Ishikawa (cell line): ENCODE measurements at regions not wholly inside any gene's neighbourhood (a gene's known extent, or its start where the extent isn't known, plus 50 kb on each side); places are given as distances from the start of the nearest gene placed in this dataset.

Experiments
- CEBPB ChIP-seq: IDR thresholded peaks from 2 replicates; pipeline ENCODE4 v1.6.1; 2012
- CREB1 ChIP-seq: IDR thresholded peaks from 2 replicates; pipeline ENCODE4 v1.6.1; 2012; ENCODE audit warnings: low read depth
- EGR1 ChIP-seq: IDR thresholded peaks from 2 replicates; pipeline ENCODE4 v1.6.1; 2012
- EP300 ChIP-seq: IDR thresholded peaks from 2 replicates; pipeline ENCODE4 v1.6.1; 2012; ENCODE audit warnings: borderline replicate concordance
- FOXM1 ChIP-seq: IDR thresholded peaks from 2 replicates; pipeline ENCODE4 v1.6.1; 2012; ENCODE audit warnings: low read depth, borderline replicate concordance
- NFIC ChIP-seq: IDR thresholded peaks from 2 replicates; pipeline ENCODE4 v1.6.1; 2012
- RAD21 ChIP-seq: IDR thresholded peaks from 2 replicates; pipeline ENCODE4 v1.6.1; 2012; ENCODE audit warnings: low read depth
- TAF1 ChIP-seq: IDR thresholded peaks from 2 replicates; pipeline ENCODE4 v1.6.1; 2012; ENCODE audit warnings: low read depth, mild to moderate bottlenecking
- TCF12 ChIP-seq: IDR thresholded peaks from 2 replicates; pipeline ENCODE4 v1.6.1; 2012; ENCODE audit warnings: low read depth
- TEAD4 ChIP-seq: IDR thresholded peaks from 2 replicates; pipeline ENCODE4 v1.6.1; 2012
- USF1 ChIP-seq: IDR thresholded peaks from 2 replicates; pipeline ENCODE4 v1.6.1; 2012
- YY1 ChIP-seq: IDR thresholded peaks from 2 replicates; pipeline ENCODE4 v1.6.1; 2012; ENCODE audit warnings: low read depth
- ZBTB7A ChIP-seq: IDR thresholded peaks from 2 replicates; pipeline ENCODE4 v1.6.1; 2012; ENCODE audit warnings: low read depth
- TF ChIP-seq, protein P1 (sequence below): IDR thresholded peaks from 2 replicates; pipeline ENCODE4 v1.6.1; 2012; ENCODE audit warnings: low read depth, mild to moderate bottlenecking

- no peak for TF ChIP-seq TCF12
These were observed 72.2 kb upstream of the RCN1 start for GRCh38 chr11:32018672-32019071.

DNA sequence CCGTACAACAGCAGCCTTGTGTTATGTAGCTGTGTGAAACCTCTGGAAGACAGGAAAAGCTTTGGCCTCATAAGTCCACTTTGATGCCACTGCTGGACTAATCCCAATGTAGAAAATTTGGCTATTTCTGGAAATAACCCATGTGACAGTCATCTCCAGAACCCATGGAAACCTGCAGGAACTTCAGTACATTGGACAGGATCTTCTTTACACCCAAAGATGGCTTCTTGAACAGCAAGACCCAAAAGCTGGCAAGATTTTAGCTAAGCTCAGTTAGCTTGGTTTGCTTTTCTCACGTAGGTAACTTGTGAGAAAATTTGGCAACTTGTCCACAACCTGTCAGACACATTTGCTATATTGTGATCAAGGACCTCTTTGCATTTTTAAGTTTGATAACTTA is 74.8 kb upstream of the RCN1 start:
- no peak for TF ChIP-seq USF1
- no peak for TF ChIP-seq FOXM1
- TF ChIP-seq, protein P1, sequence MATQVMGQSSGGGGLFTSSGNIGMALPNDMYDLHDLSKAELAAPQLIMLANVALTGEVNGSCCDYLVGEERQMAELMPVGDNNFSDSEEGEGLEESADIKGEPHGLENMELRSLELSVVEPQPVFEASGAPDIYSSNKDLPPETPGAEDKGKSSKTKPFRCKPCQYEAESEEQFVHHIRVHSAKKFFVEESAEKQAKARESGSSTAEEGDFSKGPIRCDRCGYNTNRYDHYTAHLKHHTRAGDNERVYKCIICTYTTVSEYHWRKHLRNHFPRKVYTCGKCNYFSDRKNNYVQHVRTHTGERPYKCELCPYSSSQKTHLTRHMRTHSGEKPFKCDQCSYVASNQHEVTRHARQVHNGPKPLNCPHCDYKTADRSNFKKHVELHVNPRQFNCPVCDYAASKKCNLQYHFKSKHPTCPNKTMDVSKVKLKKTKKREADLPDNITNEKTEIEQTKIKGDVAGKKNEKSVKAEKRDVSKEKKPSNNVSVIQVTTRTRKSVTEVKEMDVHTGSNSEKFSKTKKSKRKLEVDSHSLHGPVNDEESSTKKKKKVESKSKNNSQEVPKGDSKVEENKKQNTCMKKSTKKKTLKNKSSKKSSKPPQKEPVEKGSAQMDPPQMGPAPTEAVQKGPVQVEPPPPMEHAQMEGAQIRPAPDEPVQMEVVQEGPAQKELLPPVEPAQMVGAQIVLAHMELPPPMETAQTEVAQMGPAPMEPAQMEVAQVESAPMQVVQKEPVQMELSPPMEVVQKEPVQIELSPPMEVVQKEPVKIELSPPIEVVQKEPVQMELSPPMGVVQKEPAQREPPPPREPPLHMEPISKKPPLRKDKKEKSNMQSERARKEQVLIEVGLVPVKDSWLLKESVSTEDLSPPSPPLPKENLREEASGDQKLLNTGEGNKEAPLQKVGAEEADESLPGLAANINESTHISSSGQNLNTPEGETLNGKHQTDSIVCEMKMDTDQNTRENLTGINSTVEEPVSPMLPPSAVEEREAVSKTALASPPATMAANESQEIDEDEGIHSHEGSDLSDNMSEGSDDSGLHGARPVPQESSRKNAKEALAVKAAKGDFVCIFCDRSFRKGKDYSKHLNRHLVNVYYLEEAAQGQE: peak; percentile 55; the same call in 1 of the 2 replicates
- TF ChIP-seq TCF12: no peak
- TF ChIP-seq CREB1: no peak

- no peak for TF ChIP-seq ZBTB7A
- no peak for TF ChIP-seq TCF12
- TF ChIP-seq EGR1: no peak
- no peak for TF ChIP-seq TEAD4
- TF ChIP-seq TAF1: no peak
- no peak for TF ChIP-seq YY1
- TF ChIP-seq CREB1: no peak
- TF ChIP-seq, protein P1: no peak
- TF ChIP-seq CEBPB: no peak
- no peak for TF ChIP-seq RAD21
These were observed 75.4 kb upstream of the RCN1 start for GRCh38 chr11:32015427-32015826.

GRCh38 chr11:32013603-32014002 is 77.3 kb upstream of the RCN1 start:
- no peak for TF ChIP-seq FOXM1
- TF ChIP-seq USF1: no peak
- TF ChIP-seq EGR1: no peak
- TF ChIP-seq, protein P1: no peak
- no peak for TF ChIP-seq ZBTB7A
- no peak for TF ChIP-seq TEAD4
- TF ChIP-seq EP300: no peak
- TF ChIP-seq TAF1: no peak

GRCh38 chr11:32012049-32012448 is 78.8 kb upstream of the RCN1 start:
- TF ChIP-seq EGR1 (no peak), NFIC (no peak), ZBTB7A (no peak), TAF1 (no peak), CREB1 (no peak), USF1 (no peak), RAD21 (no peak), CEBPB (no peak), FOXM1 (no peak)
- TF ChIP-seq, protein P1: no peak
